ENCODE measurements at regions not wholly inside any gene's neighbourhood (a gene's known extent, or its start where the extent isn't known, plus 50 kb on each side); places are given as distances from the start of the nearest gene placed in this dataset.

DNA sequence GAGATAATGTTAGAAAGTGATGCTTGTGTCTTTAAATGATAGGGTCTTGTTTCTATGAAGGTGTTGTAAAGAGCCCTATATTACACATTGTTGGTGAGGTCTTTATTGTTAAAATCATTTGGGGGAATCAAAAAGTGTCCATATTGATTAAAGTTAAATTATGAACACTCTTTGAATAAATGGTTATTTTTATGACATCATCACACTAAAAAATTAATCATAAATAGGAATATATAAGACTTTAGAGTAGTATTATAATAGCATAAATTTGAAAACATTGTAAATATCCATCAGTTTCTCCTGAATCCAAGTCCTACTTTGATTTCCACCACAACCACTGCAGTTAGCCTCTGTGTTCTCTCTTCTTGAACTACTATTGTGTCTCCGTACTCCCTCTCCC is 136.3 kb downstream of the HTR1A start:
- Histone ChIP-seq H3K27me3 (no peaks in the 10 kb centered on the region), H3K9me3 (no peaks in the 10 kb centered on the region), H3K27ac (no peak overlapping the region), H3K4me1 (no peaks in the 10 kb centered on the region), H3K36me3 (no peaks in the 10 kb centered on the region), H3K4me3 (no peak overlapping the region)
- WGBS, 2 donors (ENCODE audit: low coverage in 1 of 2) = 71 to 83% methylated on average over 1 of the region's 1 CpG
- no peak for DNase-seq
- intact Hi-C loops (cut with DNase I; ENCODE audit: low total_unique reads) = no loop called here
- no peak for TF ChIP-seq EP300 (IDR thresholded peaks at IDR 0.05; ENCODE audit: low read depth)
- no peak for TF ChIP-seq POLR2A (IDR thresholded peaks at IDR 0.05)
- no peak for TF ChIP-seq POLR2AphosphoS5 (IDR thresholded peaks at IDR 0.05)
- TF ChIP-seq, protein P1, sequence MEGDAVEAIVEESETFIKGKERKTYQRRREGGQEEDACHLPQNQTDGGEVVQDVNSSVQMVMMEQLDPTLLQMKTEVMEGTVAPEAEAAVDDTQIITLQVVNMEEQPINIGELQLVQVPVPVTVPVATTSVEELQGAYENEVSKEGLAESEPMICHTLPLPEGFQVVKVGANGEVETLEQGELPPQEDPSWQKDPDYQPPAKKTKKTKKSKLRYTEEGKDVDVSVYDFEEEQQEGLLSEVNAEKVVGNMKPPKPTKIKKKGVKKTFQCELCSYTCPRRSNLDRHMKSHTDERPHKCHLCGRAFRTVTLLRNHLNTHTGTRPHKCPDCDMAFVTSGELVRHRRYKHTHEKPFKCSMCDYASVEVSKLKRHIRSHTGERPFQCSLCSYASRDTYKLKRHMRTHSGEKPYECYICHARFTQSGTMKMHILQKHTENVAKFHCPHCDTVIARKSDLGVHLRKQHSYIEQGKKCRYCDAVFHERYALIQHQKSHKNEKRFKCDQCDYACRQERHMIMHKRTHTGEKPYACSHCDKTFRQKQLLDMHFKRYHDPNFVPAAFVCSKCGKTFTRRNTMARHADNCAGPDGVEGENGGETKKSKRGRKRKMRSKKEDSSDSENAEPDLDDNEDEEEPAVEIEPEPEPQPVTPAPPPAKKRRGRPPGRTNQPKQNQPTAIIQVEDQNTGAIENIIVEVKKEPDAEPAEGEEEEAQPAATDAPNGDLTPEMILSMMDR (IDR thresholded peaks at IDR 0.05) = no peak
- in situ Hi-C loops (cut with MboI; ENCODE audit: low pct_ligation_motif_present in 1 of 4, low pct_unique_long_range_greater_than_20kb in 1 of 4, low sequenced_read_pairs in 3 of 4) = no loop called here

GRCh38 chr5:63823583-63823982 is 138.7 kb downstream of the HTR1A start:
- WGBS, 2 donors (ENCODE audit: low coverage in 1 of 2) = 60 to 67% methylated on average over 2 of the region's 2 CpGs
- in situ Hi-C loops (cut with MboI; ENCODE audit: low pct_ligation_motif_present in 1 of 4, low pct_unique_long_range_greater_than_20kb in 1 of 4, low sequenced_read_pairs in 3 of 4) = no loop called here
- Histone ChIP-seq H3K9me3 (no peaks in the 10 kb centered on the region), H3K27me3 (no peaks in the 10 kb centered on the region), H3K27ac (no peak overlapping the region), H3K4me3 (no peak overlapping the region), H3K4me1 (no peaks in the 10 kb centered on the region), H3K36me3 (no peaks in the 10 kb centered on the region)
- DNase-seq = no peak
- TF ChIP-seq POLR2AphosphoS5 (IDR thresholded peaks at IDR 0.05) = no peak
- TF ChIP-seq, protein P1 (IDR thresholded peaks at IDR 0.05) = no peak
- no peak for TF ChIP-seq EP300 (IDR thresholded peaks at IDR 0.05; ENCODE audit: low read depth)
- TF ChIP-seq POLR2A (IDR thresholded peaks at IDR 0.05) = no peak
- intact Hi-C loops (cut with DNase I; ENCODE audit: low total_unique reads) = no loop called here

DNA sequence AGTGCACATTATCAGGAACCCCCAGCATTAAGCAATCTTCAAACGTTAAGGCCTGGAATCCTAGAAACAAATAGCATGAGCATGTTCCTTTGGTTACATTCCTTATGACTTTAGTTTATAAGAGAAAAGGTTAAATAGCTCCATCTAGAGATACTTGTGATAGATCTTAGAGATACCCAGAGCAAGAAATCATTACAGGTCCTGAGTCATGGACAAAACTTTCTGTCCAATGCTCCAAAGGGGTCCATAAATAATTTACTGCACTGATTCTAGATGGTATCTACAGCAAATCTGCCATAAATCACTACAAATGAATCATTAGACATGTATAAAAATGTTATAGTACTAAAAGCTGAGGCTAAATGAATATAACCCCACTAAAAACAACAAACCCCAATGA is 139.6 kb downstream of the HTR1A start:
- intact Hi-C loops (cut with DNase I; ENCODE audit: low total_unique reads) = no loop called here
- Histone ChIP-seq H3K9me3 (no peaks in the 10 kb centered on the region), H3K4me3 (no peak overlapping the region), H3K27ac (no peak overlapping the region), H3K27me3 (no peaks in the 10 kb centered on the region), H3K36me3 (no peaks in the 10 kb centered on the region), H3K4me1 (no peaks in the 10 kb centered on the region)
- WGBS, 2 donors (ENCODE audit: low coverage in 1 of 2) = 10 to 13% methylated on average over 1 of the region's 1 CpG
- no peak for DNase-seq
- in situ Hi-C loops (cut with MboI; ENCODE audit: low pct_ligation_motif_present in 1 of 4, low pct_unique_long_range_greater_than_20kb in 1 of 4, low sequenced_read_pairs in 3 of 4) = no loop called here
- TF ChIP-seq EP300 (IDR thresholded peaks at IDR 0.05; ENCODE audit: low read depth) = no peak
- TF ChIP-seq, protein P1 (IDR thresholded peaks at IDR 0.05) = no peak
- TF ChIP-seq POLR2AphosphoS5 (IDR thresholded peaks at IDR 0.05) = no peak
- no peak for TF ChIP-seq POLR2A (IDR thresholded peaks at IDR 0.05)

GRCh38 chr5:63820577-63820976 is 141.7 kb downstream of the HTR1A start:
- Histone ChIP-seq H3K4me1 (no peaks in the 10 kb centered on the region), H3K9me3 (no peaks in the 10 kb centered on the region), H3K27ac (no peak overlapping the region), H3K27me3 (no peaks in the 10 kb centered on the region), H3K36me3 (no peaks in the 10 kb centered on the region), H3K4me3 (no peak overlapping the region)
- intact Hi-C loops (cut with DNase I; ENCODE audit: low total_unique reads) (no loop called here), in situ Hi-C loops (cut with MboI; ENCODE audit: low pct_ligation_motif_present in 1 of 4, low pct_unique_long_range_greater_than_20kb in 1 of 4, low sequenced_read_pairs in 3 of 4) (no loop called here)
- WGBS, 2 donors (ENCODE audit: low coverage in 1 of 2) = 22 to 30% methylated on average over 1 to 3 of the region's 3 CpGs
- DNase-seq = no peak
- TF ChIP-seq EP300 (IDR thresholded peaks at IDR 0.05; ENCODE audit: low read depth) = no peak
- TF ChIP-seq, protein P1 (IDR thresholded peaks at IDR 0.05) = no peak
- TF ChIP-seq POLR2AphosphoS5 (IDR thresholded peaks at IDR 0.05) = no peak
- no peak for TF ChIP-seq POLR2A (IDR thresholded peaks at IDR 0.05)

All from transverse colon (tissue), 4 donors.